HG03064 (cell line): ENCODE measurements at regions not wholly inside any gene's neighbourhood (a gene's known extent, or its start where the extent isn't known, plus 50 kb on each side); places are given as distances from the start of the nearest gene placed in this dataset.

Experiments
- ATAC-seq: cut with Tn5 transposase; IDR thresholded peaks from one replicate; pipeline ENCODE4 v1.9.1; 2021; ENCODE audit warnings: low read depth; ENCODE audit not compliant: unreplicated experiment

GRCh38 chr6:119594907-119595306 lies 245.3 kb upstream of the MAN1A1 start:
- ATAC-seq = no peak

DNA sequence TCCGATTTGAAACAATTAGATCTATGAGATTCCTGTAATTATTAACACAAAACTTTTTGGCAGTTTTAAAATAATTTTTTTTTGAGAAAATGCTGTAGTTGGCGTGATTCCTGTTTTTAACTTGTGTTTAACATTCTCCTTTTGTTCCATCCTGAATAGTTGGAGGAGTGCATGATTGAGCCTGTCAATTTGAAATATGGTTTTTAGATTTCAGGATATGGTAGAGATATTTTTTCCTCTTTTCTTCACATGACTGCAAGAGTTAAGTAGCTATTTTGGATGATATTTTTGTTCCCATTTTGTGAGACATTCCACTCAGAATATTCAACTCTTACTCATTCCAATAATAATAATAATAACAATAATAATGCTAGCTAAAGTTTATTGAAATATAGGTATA lies 241.7 kb upstream of the MAN1A1 start:
- ATAC-seq = no peak

- ATAC-seq = no peak
Measured at GRCh38 chr6:119590066-119590465, 240.5 kb upstream of the MAN1A1 start.

DNA sequence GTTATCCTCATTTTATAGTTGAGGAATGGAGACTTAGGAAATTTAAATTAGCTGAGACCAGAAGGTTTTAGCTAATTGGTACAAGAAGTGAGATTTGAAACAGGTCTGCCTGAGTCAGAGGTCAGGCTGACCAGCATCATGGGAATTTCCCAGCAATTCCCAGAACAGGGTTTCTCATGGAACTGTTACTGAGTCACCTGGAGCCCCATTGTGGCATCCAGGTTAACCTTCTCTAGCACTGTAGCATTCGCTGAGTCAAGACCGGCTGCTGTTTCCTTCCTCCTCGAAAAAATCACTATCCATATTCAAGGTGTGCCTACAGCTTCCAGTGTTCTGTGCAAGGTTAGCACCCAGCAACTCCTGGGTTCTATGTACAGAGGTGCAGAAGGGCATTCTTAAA lies 238.0 kb upstream of the MAN1A1 start:
- no peak for ATAC-seq

GRCh38 chr6:119586250-119586882 lies 236.8 kb upstream of the MAN1A1 start:
- peak; percentile 74 for ATAC-seq

DNA sequence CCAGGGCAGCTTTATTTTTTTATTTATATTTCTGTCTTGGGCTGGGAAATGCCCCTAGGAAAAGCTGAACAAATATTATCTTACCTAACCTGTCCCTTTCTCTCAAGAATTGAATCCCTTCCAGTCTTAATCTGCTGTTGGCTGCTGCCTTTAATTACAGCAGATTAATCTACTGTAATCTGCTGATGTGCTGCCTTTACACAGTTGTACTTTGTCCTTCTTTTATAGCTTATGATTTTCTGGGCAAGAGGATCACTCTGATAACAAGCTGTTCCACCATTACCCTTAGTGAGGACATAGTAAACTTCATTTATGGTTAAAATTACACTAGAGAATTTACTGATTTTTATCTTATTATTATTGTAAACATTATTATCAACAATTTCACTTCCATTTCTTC lies 234.5 kb upstream of the MAN1A1 start:
- no peak for ATAC-seq

GRCh38 chr6:119581220-119581619 lies 231.7 kb upstream of the MAN1A1 start:
- ATAC-seq = no peak

DNA sequence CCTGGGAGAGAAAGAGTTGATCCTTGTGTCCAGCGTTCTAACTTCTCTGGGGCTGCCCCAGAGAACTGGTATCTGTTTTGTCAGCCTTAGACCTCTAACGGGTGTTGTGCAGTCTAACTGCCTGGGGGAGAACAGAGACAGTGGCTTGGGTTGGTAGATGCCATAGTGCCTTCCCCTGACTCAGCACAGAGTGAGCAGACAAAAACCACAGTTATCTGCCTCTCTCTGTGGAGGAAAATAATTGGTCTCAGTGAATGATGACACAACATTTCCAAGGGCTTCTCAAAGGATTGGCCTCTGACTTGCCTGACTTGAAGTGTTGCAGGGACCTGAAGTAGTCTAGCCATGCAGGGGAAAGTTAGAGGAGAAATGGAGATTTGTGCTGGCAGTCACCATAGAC lies 226.2 kb upstream of the MAN1A1 start:
- no peak for ATAC-seq

- no peak for ATAC-seq
Measured at GRCh38 chr6:119568580-119568979, 219.0 kb upstream of the MAN1A1 start.

- no peak for ATAC-seq
Measured at GRCh38 chr6:119566546-119567260, 217.1 kb upstream of the MAN1A1 start.

GRCh38 chr6:119565893-119566292 lies 216.3 kb upstream of the MAN1A1 start:
- no peak for ATAC-seq

GRCh38 chr6:119562168-119562567 lies 212.6 kb upstream of the MAN1A1 start:
- no peak for ATAC-seq

- no peak for ATAC-seq
Measured at GRCh38 chr6:119559586-119559985, 210.0 kb upstream of the MAN1A1 start.

DNA sequence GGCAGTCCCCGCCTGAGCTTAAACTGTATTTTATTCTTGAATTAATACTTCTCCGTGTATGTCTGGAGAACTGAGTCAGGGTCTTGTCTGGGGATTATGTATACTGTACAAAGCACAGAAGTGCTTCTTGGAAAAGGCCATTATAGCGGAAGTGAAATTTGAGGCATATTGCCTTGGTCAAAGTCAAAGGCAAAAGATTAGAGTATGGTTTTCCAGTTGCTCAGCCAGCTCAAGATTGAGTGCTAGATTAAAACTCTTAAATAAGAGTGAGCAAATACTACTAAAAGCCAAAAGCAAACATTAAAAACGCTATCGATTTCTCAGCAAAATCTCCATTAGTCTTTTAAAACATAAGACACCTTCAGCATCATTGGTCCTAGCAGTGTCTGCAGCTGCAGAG lies 207.7 kb upstream of the MAN1A1 start:
- no peak for ATAC-seq

GRCh38 chr6:119552021-119552420 lies 202.5 kb upstream of the MAN1A1 start:
- ATAC-seq = no peak

- no peak for ATAC-seq
Measured at GRCh38 chr6:119547024-119547423, 197.5 kb upstream of the MAN1A1 start.

DNA sequence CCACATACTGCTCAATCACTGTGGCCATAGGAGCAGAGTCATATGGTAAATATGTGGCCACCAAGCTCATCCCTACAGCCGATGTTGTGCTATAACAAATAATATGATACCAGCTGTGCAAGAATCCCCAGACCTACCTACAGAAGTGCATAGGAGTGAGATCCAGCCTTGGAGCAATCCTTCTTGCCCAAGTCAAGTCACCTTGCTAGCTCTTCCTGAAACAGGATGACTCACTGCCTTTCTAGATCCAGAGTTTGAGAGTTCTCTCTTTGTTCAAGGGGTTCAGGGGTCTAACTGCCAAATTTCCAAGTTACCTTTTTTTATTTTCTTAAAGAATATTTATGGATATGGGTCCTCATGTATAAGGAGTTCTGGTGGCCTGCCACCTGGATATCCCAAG lies 195.7 kb upstream of the MAN1A1 start:
- no peak for ATAC-seq

- no peak for ATAC-seq
Measured at GRCh38 chr6:119544325-119545175, 195.0 kb upstream of the MAN1A1 start.

DNA sequence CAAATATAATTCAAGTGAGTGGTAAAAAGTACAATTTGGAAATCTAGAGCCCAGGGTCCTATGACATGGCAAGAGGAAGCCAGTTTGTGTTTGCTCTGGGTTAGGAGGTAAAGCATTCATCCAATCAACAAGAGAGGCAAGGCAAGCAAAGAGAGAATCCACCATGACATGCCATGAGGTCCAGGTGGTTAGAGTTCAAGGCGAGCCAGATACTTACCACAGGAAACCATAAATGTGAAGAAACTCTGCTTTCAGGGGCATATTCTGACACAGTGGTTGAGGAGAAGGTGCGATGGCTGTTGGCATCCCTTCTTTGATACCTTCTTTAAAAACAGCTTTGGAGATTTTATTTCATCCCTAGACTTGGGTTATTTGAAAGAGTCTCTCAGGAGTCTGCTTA lies 193.8 kb upstream of the MAN1A1 start:
- ATAC-seq = no peak

- ATAC-seq = no peak
Measured at GRCh38 chr6:119542037-119542436, 192.5 kb upstream of the MAN1A1 start.

GRCh38 chr6:119541132-119541905 lies 191.8 kb upstream of the MAN1A1 start:
- no peak for ATAC-seq
